ENCODE measurements at regions not wholly inside any gene's neighbourhood (a gene's known extent, or its start where the extent isn't known, plus 50 kb on each side); places are given as distances from the start of the nearest gene placed in this dataset.

- no peak for TF ChIP-seq POLR2AphosphoS5 (IDR thresholded peaks at IDR 0.05; ENCODE audit: low read depth, low read length)
- no peak for TF ChIP-seq POLR2A (IDR thresholded peaks at IDR 0.05; ENCODE audit: low read depth, low read length)
- no peak for TF ChIP-seq SPI1 (IDR thresholded peaks at IDR 0.05; ENCODE audit: low read depth, low read length)
- TF ChIP-seq TAF1 (IDR thresholded peaks at IDR 0.05; ENCODE audit: low read depth, low read length) = no peak
Measured at GRCh38 chr3:33929813-33930212, 131.4 kb downstream of the PDCD6IP start.
